CD14-positive monocyte (primary cell): ENCODE measurements at regions not wholly inside any gene's neighbourhood (a gene's known extent, or its start where the extent isn't known, plus 50 kb on each side); places are given as distances from the start of the nearest gene placed in this dataset.

Source experiments
- DNase-seq, 3 donors: peaks; one replicate each; pipeline ENCODE4 v3.0.0-alpha.2; 2011 to 2022
- H2AFZ ChIP-seq: 2 replicates; pipeline ENCODE4 v1.6.0; 2012; ENCODE audit warnings: mild to moderate bottlenecking, low read depth, low read length, inconsistent platforms; ENCODE audit not compliant: insufficient read depth, poor library complexity, severe bottlenecking
- H3K27ac ChIP-seq, 2 donors: 1 replicate in 1 of 2; 2 replicates in 1 of 2; pipeline ENCODE4 v1.5.1; 2012 to 2013; ENCODE audit warnings: low read length in 2 of 2, control low read depth in 1 of 2, inconsistent platforms in 1 of 2, low read depth in 1 of 2, mild to moderate bottlenecking in 1 of 2
- H3K27me3 ChIP-seq, 2 donors: one replicate each; pipeline versions ENCODE4 v1.6.0 to v1.6.1; 2011 to 2013; ENCODE audit warnings: low read length in 2 of 2; ENCODE audit not compliant: control insufficient read depth in 2 of 2, insufficient read depth in 2 of 2
- H3K36me3 ChIP-seq, 2 donors: replicated peaks in 1 of 2; 1 replicate in 1 of 2; 2 replicates in 1 of 2; pipeline versions ENCODE4 v1.5.1 to v1.6.1; 2012 to 2013; ENCODE audit warnings: low read length in 2 of 2, control low read depth in 1 of 2, inconsistent platforms in 1 of 2, mild to moderate bottlenecking in 1 of 2; ENCODE audit not compliant: insufficient read depth in 2 of 2, control insufficient read depth in 1 of 2
- H3K4me1 ChIP-seq, 2 donors: 1 replicate in 1 of 2; 2 replicates in 1 of 2; pipeline versions ENCODE4 v1.5.1 to v1.6.1; 2012 to 2013; ENCODE audit warnings: low read length in 2 of 2, control low read depth in 1 of 2, inconsistent platforms in 1 of 2, mild to moderate bottlenecking in 1 of 2, moderate library complexity in 1 of 2; ENCODE audit not compliant: insufficient read depth in 2 of 2, control insufficient read depth in 1 of 2
- H3K4me2 ChIP-seq: replicated peaks from 2 replicates; pipeline ENCODE3; 2012; ENCODE audit warnings: low read length, moderate library complexity, mild to moderate bottlenecking; ENCODE audit not compliant: poor library complexity, severe bottlenecking; ENCODE audit errors: extremely low read depth
- H3K4me3 ChIP-seq, 3 experiments: fragments of 200-600 bp in 1 of 3; sonication (generic) in 1 of 3; replicated peaks in 1 of 3; 1 replicate in 2 of 3; 2 replicates in 1 of 3; pipeline ENCODE4 v1.5.1; 2011 to 2013; ENCODE audit warnings: low read length in 3 of 3, mild to moderate bottlenecking in 3 of 3, control low read depth in 2 of 3, low read depth in 2 of 3, inconsistent platforms in 1 of 3, moderate library complexity in 1 of 3
- H3K79me2 ChIP-seq: 2 replicates; pipeline ENCODE4 v1.6.0; 2012; ENCODE audit warnings: mild to moderate bottlenecking, control low read depth, inconsistent platforms, low read length, moderate library complexity; ENCODE audit not compliant: insufficient read depth
- H3K9ac ChIP-seq: 2 replicates; pipeline ENCODE4 v1.6.0; 2017; ENCODE audit warnings: low read length, mild to moderate bottlenecking; ENCODE audit not compliant: insufficient read depth, poor library complexity, severe bottlenecking
- H3K9me3 ChIP-seq, 2 donors: replicated peaks in 1 of 2; 1 replicate in 1 of 2; 2 replicates in 1 of 2; pipeline versions ENCODE4 v1.5.1 to v1.6.1; 2012 to 2013; ENCODE audit warnings: low read length in 2 of 2, control low read depth in 1 of 2; ENCODE audit not compliant: control insufficient read depth in 1 of 2, insufficient read depth in 1 of 2
- H4K20me1 ChIP-seq: 2 replicates; pipeline ENCODE4 v1.6.0; 2012; ENCODE audit warnings: mild to moderate bottlenecking, low read length, control low read depth, moderate library complexity; ENCODE audit not compliant: insufficient read depth
- H3K27ac Mint-ChIP-seq, 7 donors: one replicate each; pipeline ENCODE4 v1.8.0; 2020; ENCODE audit warnings: mild to moderate bottlenecking in 7 of 7, mixed read lengths in 7 of 7, moderate library complexity in 6 of 7, inconsistent platforms in 2 of 7
- H3K27me3 Mint-ChIP-seq, 3 donors: one replicate each; pipeline ENCODE4 v1.8.0; 2021 to 2022; ENCODE audit warnings: low read depth in 3 of 3, mild to moderate bottlenecking in 3 of 3, mixed read lengths in 3 of 3, moderate library complexity in 3 of 3, inconsistent platforms in 1 of 3
- H3K36me3 Mint-ChIP-seq, 2 donors: one replicate each; pipeline ENCODE4 v1.8.0; 2020; ENCODE audit warnings: mixed read lengths in 2 of 2, inconsistent platforms in 1 of 2, mild to moderate bottlenecking in 1 of 2
- H3K4me1 Mint-ChIP-seq: one replicate; pipeline ENCODE4 v1.8.0; 2020; ENCODE audit warnings: mild to moderate bottlenecking, mixed read lengths
- H3K4me3 Mint-ChIP-seq, 2 donors: one replicate each; pipeline ENCODE4 v1.8.0; 2020; ENCODE audit warnings: mild to moderate bottlenecking in 2 of 2, mixed read lengths in 2 of 2, moderate library complexity in 1 of 2
- H3K9me3 Mint-ChIP-seq, 7 donors: one replicate each; pipeline ENCODE4 v1.8.0; 2020 to 2022; ENCODE audit warnings: mixed read lengths in 7 of 7, mild to moderate bottlenecking in 6 of 7, moderate library complexity in 6 of 7, inconsistent platforms in 2 of 7
- CTCF ChIP-seq: fragments of 200-600 bp; IDR thresholded peaks from one replicate; pipeline ENCODE4 v1.8.0; 2022; ENCODE audit warnings: antibody characterized with exemption, mild to moderate bottlenecking
- WGBS: methylation state at CpG from one replicate; pipeline ENCODE4 v1.1.5; 2013; ENCODE audit warnings: missing lambda C conversion rate; ENCODE audit not compliant: insufficient coverage; 5-methylcytosine and 5-hydroxymethylcytosine counted together
- intact Hi-C, 2 donors: fragments of 100-400 bp; cut with micrococcal nuclease; formaldehyde crosslinking; loops; one replicate each; pipeline versions ENCODE4 v1.15.0 to v1.15.1; 2023

- TF ChIP-seq CTCF = no peak
- H3K79me2 ChIP-seq = no peaks in the 10 kb centered on the region
- Mint-ChIP-seq H3K9me3 (peaks cover 7 to 28% (median 24%) of the 10 kb centered on the region in 7 donors), H3K27me3 (peaks cover 2 to 10% (median 6%) of the 10 kb centered on the region in 3 donors), H3K4me3 (no peak overlapping the region), H3K36me3 (no peaks in the 10 kb centered on the region), H3K4me1 (no peaks in the 10 kb centered on the region), H3K27ac (no peak overlapping the region)
- H3K4me1 ChIP-seq = no peaks in the 10 kb centered on the region
- H2AFZ ChIP-seq = no peak overlapping the region
- H3K27ac ChIP-seq = no peak overlapping the region
- no peak overlapping the region for H3K9ac ChIP-seq
- peaks cover 14% of the 10 kb centered on the region in 2 donors for H3K9me3 ChIP-seq
- intact Hi-C loops = no loop called here
- DNase-seq = no peak
- peaks cover 0 to 2% of the 10 kb centered on the region in 2 donors for H3K27me3 ChIP-seq
- no peaks in the 10 kb centered on the region for H3K36me3 ChIP-seq
- WGBS = no CpG with 5 or more reads among the region's 2 CpGs
- no peak overlapping the region for H3K4me2 ChIP-seq
- H3K4me3 ChIP-seq = no peak overlapping the region
- H4K20me1 ChIP-seq = no peaks in the 10 kb centered on the region
Observed at GRCh38 chr15:98324341-98324970, 323.9 kb upstream of the IGF1R start.

- no peaks in the 10 kb centered on the region for H3K27me3 ChIP-seq
- no peak overlapping the region for H3K27ac ChIP-seq
- WGBS = 100% methylated on average over 1 of the region's 5 CpGs
- no peaks in the 10 kb centered on the region for H3K4me1 ChIP-seq
- no peak for TF ChIP-seq CTCF
- Mint-ChIP-seq H3K36me3 (no peaks in the 10 kb centered on the region), H3K27ac (no peak overlapping the region), H3K4me1 (no peaks in the 10 kb centered on the region), H3K27me3 (peaks cover 3 to 6% (median 5%) of the 10 kb centered on the region in 3 donors), H3K4me3 (no peak overlapping the region), H3K9me3 (peaks cover 7 to 23% (median 17%) of the 10 kb centered on the region in 7 donors)
- peaks cover 14% of the 10 kb centered on the region in 2 donors for H3K9me3 ChIP-seq
- H3K79me2 ChIP-seq = no peaks in the 10 kb centered on the region
- no peak overlapping the region for H3K4me3 ChIP-seq
- intact Hi-C loops = no loop called here
- H3K36me3 ChIP-seq = no peaks in the 10 kb centered on the region
- no peak overlapping the region for H3K9ac ChIP-seq
- no peak overlapping the region for H3K4me2 ChIP-seq
- no peak overlapping the region for H2AFZ ChIP-seq
- no peaks in the 10 kb centered on the region for H4K20me1 ChIP-seq
- DNase-seq = no peak
Observed at GRCh38 chr15:98326804-98327203, 321.5 kb upstream of the IGF1R start.
